Erythroblast (primary cell): ENCODE measurements at regions not wholly inside any gene's neighbourhood (a gene's known extent, or its start where the extent isn't known, plus 50 kb on each side); places are given as distances from the start of the nearest gene placed in this dataset.

ENCODE experiments used
- DNase-seq, 2 experiments: peaks; one replicate each; lab custom pipeline; 2025; lab: John Stamatoyannopoulos, UW
- GATA1 ChIP-seq: IDR thresholded peaks from 2 replicates; pipeline ENCODE4 v1.6.1; 2011; ENCODE audit warnings: low read depth, mild to moderate bottlenecking, control low read depth, low read length, moderate library complexity
- POLR2A ChIP-seq: IDR thresholded peaks from 2 replicates; pipeline ENCODE4 v1.6.1; 2011; ENCODE audit warnings: mild to moderate bottlenecking, low read length

GRCh38 chr9:683509-684021 lies 157.9 kb upstream of the DMRT1 start:
- no peak for DNase-seq
- no peak for TF ChIP-seq POLR2A
- no peak for TF ChIP-seq GATA1

- no peak for DNase-seq
- TF ChIP-seq GATA1 = no peak
Measured at GRCh38 chr9:684054-684890, 157.2 kb upstream of the DMRT1 start.

GRCh38 chr9:684941-685340 lies 156.6 kb upstream of the DMRT1 start:
- no peak for DNase-seq

GRCh38 chr9:686321-686813 lies 155.1 kb upstream of the DMRT1 start:
- no peak for DNase-seq

More at GRCh38 chr9:684941-685340, 156.6 kb upstream of the DMRT1 start:
- TF ChIP-seq POLR2A (no peak), GATA1 (no peak)

GRCh38 chr9:687034-687785 lies 154.3 kb upstream of the DMRT1 start:
- no peak for TF ChIP-seq GATA1
- no peak for TF ChIP-seq POLR2A
- DNase-seq = no peak

More at GRCh38 chr9:686321-686813, 155.1 kb upstream of the DMRT1 start:
- TF ChIP-seq POLR2A (no peak), GATA1 (no peak)

- DNase-seq = no peak
- TF ChIP-seq POLR2A (no peak), GATA1 (no peak)
Measured at GRCh38 chr9:687994-688393, 153.5 kb upstream of the DMRT1 start.

GRCh38 chr9:690517-691111 lies 150.9 kb upstream of the DMRT1 start:
- TF ChIP-seq POLR2A = no peak
- TF ChIP-seq GATA1 = no peak
- no peak for DNase-seq

- DNase-seq = no peak
- TF ChIP-seq POLR2A = no peak
Measured at GRCh38 chr9:691825-692400, 149.6 kb upstream of the DMRT1 start.

GRCh38 chr9:692636-693129 lies 148.8 kb upstream of the DMRT1 start:
- no peak for DNase-seq
- TF ChIP-seq POLR2A = no peak
- no peak for TF ChIP-seq GATA1

- no peak for DNase-seq
Measured at GRCh38 chr9:693201-694091, 148.1 kb upstream of the DMRT1 start.

GRCh38 chr9:694092-694402 lies 147.4 kb upstream of the DMRT1 start:
- TF ChIP-seq GATA1 = no peak
- TF ChIP-seq POLR2A = no peak
- DNase-seq = no peak

More at GRCh38 chr9:693201-694091, 148.1 kb upstream of the DMRT1 start:
- TF ChIP-seq POLR2A (no peak), GATA1 (no peak)

- TF ChIP-seq GATA1 (no peak), POLR2A (no peak)
- no peak for DNase-seq
Measured at GRCh38 chr9:694403-695154, 146.9 kb upstream of the DMRT1 start.
